Effector CD8-positive, alpha-beta T cell (primary cell): ENCODE measurements at regions not wholly inside any gene's neighbourhood (a gene's known extent, or its start where the extent isn't known, plus 50 kb on each side); places are given as distances from the start of the nearest gene placed in this dataset.

Source experiments
- DNase-seq: peaks from one replicate; lab custom pipeline; 2025; lab: John Stamatoyannopoulos, UW

DNA sequence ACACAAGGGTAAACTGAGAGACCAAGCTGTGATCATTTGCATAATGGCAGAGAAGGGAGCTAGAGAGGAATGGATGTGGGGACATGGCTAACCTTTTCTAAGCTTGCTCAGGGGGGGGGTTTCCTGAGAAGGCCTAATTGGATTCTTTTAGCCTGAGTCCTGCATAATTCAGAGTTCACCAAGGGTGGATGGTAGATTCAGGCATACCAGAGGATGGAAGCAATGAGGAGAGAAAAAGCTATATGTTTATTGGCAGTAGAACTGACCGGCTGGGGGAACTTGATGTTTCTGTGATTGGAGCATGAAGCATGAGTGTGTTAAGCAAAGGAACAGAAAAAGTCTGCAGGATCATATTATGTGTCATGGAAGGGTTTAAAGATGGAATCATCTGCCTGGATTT is 65.9 kb upstream of the KLF12 start:
- DNase-seq: no peak

DNA sequence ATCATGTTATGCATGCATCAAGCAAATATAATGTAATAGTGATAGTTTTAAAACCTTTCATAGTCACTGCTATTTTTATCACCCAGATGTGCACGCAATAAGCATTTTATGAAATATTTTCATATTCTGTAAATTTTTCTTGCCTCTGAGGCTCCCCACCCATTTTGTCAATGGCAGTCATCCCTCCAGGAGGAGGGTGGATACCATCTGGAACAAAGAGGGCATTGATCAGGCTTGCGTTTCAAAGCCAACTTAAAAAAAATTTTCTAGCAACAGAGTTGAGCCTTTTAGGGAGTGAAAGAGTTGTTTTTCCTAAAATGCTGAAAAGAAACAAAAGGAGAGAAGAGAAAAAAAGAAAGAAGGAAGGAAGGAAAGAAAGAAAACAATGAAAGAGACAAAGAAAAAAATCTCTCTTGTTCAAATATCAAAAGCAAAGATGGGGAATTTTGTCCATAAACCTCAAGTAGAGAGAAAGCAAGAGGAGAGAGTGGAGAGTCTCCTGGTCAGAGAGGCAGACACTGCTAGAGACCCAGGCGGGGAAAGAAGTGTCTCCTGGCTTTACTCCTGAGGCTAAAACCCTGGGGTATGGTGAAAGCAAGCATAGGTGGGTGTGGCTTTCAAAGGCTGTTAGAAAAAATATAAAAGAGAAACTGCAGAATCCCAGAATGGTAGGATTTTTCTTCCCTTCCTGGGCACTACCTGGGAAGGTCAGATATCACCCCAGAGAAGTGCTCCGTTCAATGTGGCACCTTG is 63.6 kb upstream of the KLF12 start:
- no peak for DNase-seq

DNA sequence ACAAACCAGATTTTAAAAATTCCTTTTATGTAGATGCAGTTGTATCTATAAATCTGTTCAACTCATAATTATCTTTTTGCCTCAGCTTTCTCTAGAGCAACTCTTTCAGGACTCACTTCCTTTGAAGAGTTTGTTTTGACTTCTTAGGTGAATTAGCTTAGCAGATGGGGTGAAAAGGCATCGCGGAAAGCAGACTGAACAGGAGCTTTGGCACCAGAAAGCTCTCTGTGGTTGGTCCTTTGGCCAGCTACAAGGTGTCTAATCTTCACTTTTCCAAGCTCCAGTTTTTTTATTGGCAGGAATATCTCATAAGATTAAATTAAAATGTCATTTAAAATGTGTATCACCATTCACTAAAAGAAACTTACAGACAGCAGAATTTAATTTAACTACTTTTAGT is 60.6 kb upstream of the KLF12 start:
- no peak for DNase-seq

DNA sequence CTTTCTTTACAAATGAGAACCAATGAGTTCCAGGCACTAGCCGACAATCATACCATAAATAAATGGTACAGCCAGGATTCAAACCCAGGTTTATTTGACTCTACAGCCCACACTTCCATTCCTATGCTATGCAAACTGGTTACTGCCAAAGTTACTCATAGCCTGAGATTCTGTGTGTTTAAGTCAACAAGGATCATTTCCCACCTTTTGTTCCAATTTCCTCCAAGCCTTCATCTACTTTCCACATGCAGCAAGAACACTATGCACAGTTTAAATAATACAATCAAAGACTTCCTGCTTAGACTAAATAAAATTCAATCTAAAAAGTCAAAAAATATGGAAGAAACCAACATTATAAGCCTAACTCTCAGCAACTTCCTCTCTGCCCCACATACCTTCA is 59.2 kb upstream of the KLF12 start:
- no peak for DNase-seq

DNA sequence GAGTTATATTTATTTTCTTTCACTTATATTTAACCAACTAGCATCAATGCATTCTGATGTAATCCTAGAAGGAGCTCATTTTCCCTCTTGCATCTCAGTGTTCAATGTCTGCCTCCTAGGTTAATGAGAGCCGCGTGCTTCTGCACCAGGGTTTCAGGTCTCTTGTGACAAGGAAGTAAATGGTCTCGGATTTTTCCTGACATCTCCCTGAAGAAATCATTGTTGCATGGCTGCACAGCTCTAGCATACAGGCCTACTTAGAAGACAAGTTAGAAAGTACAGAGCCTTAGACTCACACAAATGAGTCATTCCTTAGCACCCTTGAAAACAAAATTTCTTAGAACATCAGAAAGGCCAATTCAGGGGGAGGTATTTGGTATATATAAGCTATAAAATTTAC is 57.2 kb upstream of the KLF12 start:
- no peak for DNase-seq

DNA sequence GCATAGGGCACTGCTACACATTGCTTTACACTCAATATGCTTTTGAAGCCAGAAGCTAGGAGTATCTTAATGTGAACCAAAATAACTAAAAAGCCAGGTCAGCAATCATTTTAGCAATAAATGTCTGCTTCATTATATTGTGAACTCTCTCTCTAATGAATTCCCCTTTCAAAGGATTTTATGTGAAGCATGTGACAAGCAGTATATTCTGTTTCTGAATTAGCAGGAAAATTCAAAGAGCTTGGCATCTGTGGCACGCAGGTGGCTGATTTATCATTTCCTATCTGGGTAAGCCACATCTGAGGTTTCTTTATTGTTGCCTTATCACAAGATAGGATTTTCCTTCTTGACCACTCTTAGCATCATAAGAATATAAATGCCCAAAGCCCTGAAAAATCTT is 56.8 kb upstream of the KLF12 start:
- DNase-seq: no peak

DNA sequence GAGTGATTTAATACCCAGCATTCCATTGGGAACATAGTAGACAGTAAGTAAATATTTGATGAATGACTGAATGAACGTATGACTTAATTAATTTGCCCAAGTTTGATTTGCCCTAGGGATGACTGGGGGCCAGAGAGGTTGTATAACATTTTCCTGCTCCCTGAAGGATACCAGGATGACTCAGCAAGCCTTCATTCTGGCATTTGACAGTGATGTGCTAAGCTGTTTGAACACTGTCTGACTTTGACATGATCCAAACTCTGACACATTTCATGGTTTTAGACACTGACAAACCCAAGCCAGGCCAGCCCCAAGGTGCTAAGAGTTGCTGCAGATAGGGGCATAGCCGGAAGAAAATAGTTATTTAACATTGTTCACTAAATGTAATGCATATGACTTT is 53.4 kb upstream of the KLF12 start:
- DNase-seq: no peak

DNA sequence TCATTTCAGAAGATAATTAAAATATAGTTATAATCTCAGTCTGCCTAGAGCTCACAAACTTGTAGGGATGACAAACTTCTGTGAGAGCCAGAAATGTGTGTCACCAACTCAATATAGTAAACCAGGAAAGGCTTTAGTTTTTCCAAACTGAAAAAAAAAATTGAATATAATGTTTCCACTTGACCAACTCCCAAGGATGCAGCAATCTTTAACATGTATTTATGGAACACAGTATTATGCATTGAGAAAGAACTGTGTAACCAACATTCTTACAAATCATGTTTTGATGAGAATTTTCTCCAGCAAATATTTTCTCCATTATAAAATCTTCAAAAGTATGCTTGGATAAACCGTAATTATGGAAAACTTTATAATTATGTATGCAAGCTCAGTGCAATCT is 50.1 kb upstream of the KLF12 start:
- no peak for DNase-seq
